ENCODE measurements at regions not wholly inside any gene's neighbourhood (a gene's known extent, or its start where the extent isn't known, plus 50 kb on each side); places are given as distances from the start of the nearest gene placed in this dataset.
A peak's percentile ranks its signal among the peaks of the same experiment; 100 is the strongest.

- H3K36me3 Mint-ChIP-seq (ENCODE audit: unreplicated experiment), result peaks cover 18% of the 10 kb centered on the region
- H3K4me3 Mint-ChIP-seq (ENCODE audit: unreplicated experiment), result no peak overlapping the region
- no peak for DNase-seq
- TF ChIP-seq, protein P1, sequence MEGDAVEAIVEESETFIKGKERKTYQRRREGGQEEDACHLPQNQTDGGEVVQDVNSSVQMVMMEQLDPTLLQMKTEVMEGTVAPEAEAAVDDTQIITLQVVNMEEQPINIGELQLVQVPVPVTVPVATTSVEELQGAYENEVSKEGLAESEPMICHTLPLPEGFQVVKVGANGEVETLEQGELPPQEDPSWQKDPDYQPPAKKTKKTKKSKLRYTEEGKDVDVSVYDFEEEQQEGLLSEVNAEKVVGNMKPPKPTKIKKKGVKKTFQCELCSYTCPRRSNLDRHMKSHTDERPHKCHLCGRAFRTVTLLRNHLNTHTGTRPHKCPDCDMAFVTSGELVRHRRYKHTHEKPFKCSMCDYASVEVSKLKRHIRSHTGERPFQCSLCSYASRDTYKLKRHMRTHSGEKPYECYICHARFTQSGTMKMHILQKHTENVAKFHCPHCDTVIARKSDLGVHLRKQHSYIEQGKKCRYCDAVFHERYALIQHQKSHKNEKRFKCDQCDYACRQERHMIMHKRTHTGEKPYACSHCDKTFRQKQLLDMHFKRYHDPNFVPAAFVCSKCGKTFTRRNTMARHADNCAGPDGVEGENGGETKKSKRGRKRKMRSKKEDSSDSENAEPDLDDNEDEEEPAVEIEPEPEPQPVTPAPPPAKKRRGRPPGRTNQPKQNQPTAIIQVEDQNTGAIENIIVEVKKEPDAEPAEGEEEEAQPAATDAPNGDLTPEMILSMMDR (IDR thresholded peaks at IDR 0.05; ENCODE audit: partially characterized antibody, unreplicated experiment), result no peak
- peaks cover 24% of the 10 kb centered on the region for H3K4me1 Mint-ChIP-seq (ENCODE audit: low read depth, unreplicated experiment)
- H3K27me3 Mint-ChIP-seq (ENCODE audit: unreplicated experiment), result peaks cover 3% of the 10 kb centered on the region
- peak overlapping the region; percentile 7 for H3K27ac Mint-ChIP-seq (ENCODE audit: unreplicated experiment)
- peaks cover 15% of the 10 kb centered on the region for H3K9me3 Mint-ChIP-seq (ENCODE audit: unreplicated experiment)
Measured at GRCh38 chr2:139610512-139610911, 830.3 kb upstream of the NXPH2 start.

- no peak overlapping the region for H3K27ac Mint-ChIP-seq (ENCODE audit: unreplicated experiment)
- TF ChIP-seq, protein P1 (IDR thresholded peaks at IDR 0.05; ENCODE audit: partially characterized antibody, unreplicated experiment), result no peak
- DNase-seq, result no peak
- H3K4me3 Mint-ChIP-seq (ENCODE audit: unreplicated experiment), result no peak overlapping the region
- peaks cover 20% of the 10 kb centered on the region for H3K4me1 Mint-ChIP-seq (ENCODE audit: low read depth, unreplicated experiment)
- peaks cover 15% of the 10 kb centered on the region for H3K9me3 Mint-ChIP-seq (ENCODE audit: unreplicated experiment)
- peaks cover 3% of the 10 kb centered on the region for H3K27me3 Mint-ChIP-seq (ENCODE audit: unreplicated experiment)
- H3K36me3 Mint-ChIP-seq (ENCODE audit: unreplicated experiment), result peaks cover 18% of the 10 kb centered on the region
Measured at GRCh38 chr2:139609109-139609508, 828.9 kb upstream of the NXPH2 start.

- H3K4me3 Mint-ChIP-seq (ENCODE audit: unreplicated experiment), result no peak overlapping the region
- H3K27ac Mint-ChIP-seq (ENCODE audit: unreplicated experiment), result no peak overlapping the region
- H3K4me1 Mint-ChIP-seq (ENCODE audit: low read depth, unreplicated experiment), result peaks cover 17% of the 10 kb centered on the region
- peaks cover 4% of the 10 kb centered on the region for H3K9me3 Mint-ChIP-seq (ENCODE audit: unreplicated experiment)
- peaks cover 18% of the 10 kb centered on the region for H3K36me3 Mint-ChIP-seq (ENCODE audit: unreplicated experiment)
- no peaks in the 10 kb centered on the region for H3K27me3 Mint-ChIP-seq (ENCODE audit: unreplicated experiment)
- TF ChIP-seq, protein P1 (IDR thresholded peaks at IDR 0.05; ENCODE audit: partially characterized antibody, unreplicated experiment), result no peak
- no peak for DNase-seq
Measured at GRCh38 chr2:139605668-139606067, 825.5 kb upstream of the NXPH2 start.

DNA sequence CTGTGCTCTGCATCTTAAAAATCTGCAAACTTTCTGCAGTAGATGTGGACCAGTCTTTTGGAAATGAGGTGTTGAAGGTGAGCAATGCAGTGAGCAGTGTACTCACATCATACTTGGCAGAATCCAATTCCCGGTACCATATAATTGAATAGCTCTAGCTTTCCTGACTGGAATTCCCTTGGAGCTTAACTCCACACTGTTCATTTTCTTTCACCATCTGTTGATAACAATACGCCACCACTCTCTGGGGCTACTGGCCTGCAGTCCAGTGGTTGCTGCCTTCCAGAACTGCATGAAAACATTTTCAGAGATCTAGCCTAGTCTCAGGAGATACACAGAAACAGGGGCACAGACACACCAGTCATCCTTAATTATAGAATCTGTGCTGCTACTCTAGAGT, 820.0 kb upstream of the NXPH2 start:
- H3K27me3 Mint-ChIP-seq (ENCODE audit: unreplicated experiment), result peaks cover 4% of the 10 kb centered on the region
- peaks cover 32% of the 10 kb centered on the region for H3K4me1 Mint-ChIP-seq (ENCODE audit: low read depth, unreplicated experiment)
- DNase-seq, result no peak
- H3K36me3 Mint-ChIP-seq (ENCODE audit: unreplicated experiment), result no peaks in the 10 kb centered on the region
- no peak overlapping the region for H3K27ac Mint-ChIP-seq (ENCODE audit: unreplicated experiment)
- H3K4me3 Mint-ChIP-seq (ENCODE audit: unreplicated experiment), result no peak overlapping the region
- TF ChIP-seq, protein P1 (IDR thresholded peaks at IDR 0.05; ENCODE audit: partially characterized antibody, unreplicated experiment), result no peak
- H3K9me3 Mint-ChIP-seq (ENCODE audit: unreplicated experiment), result peaks cover 6% of the 10 kb centered on the region

DNA sequence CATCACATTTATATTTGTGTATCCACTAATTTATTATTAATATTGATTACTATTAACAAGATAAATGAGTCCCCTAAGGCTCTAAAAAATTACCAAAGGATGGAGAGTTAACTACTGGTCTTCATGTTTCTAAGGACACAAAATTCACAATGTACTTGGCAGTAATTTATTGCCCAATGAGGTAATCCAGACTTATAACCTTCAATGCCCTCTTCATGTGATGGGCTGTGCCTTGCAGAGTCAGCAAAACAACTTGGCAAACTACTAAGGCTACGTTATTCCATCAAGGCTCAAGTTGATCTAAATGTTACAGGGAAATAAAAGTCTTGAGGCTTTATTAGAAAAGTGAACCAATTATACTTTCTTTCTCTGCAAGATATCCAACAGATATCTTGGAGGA, 804.9 kb upstream of the NXPH2 start:
- peaks cover 34% of the 10 kb centered on the region for H3K4me1 Mint-ChIP-seq (ENCODE audit: low read depth, unreplicated experiment)
- no peak for DNase-seq
- H3K9me3 Mint-ChIP-seq (ENCODE audit: unreplicated experiment), result peaks cover 2% of the 10 kb centered on the region
- TF ChIP-seq, protein P1 (IDR thresholded peaks at IDR 0.05; ENCODE audit: partially characterized antibody, unreplicated experiment), result no peak
- no peak overlapping the region for H3K27ac Mint-ChIP-seq (ENCODE audit: unreplicated experiment)
- peaks cover 11% of the 10 kb centered on the region for H3K36me3 Mint-ChIP-seq (ENCODE audit: unreplicated experiment)
- H3K27me3 Mint-ChIP-seq (ENCODE audit: unreplicated experiment), result no peaks in the 10 kb centered on the region
- H3K4me3 Mint-ChIP-seq (ENCODE audit: unreplicated experiment), result no peak overlapping the region

Measured in glutamatergic neuron (in vitro differentiated cells).